ENCODE measurements at regions not wholly inside any gene's neighbourhood (a gene's known extent, or its start where the extent isn't known, plus 50 kb on each side); places are given as distances from the start of the nearest gene placed in this dataset.

GRCh38 chr2:34251578-34251977, 652.5 kb upstream of the FAM98A start:
- POLR2A ChIA-PET = no interaction called here
- peaks cover 8% of the 10 kb centered on the region; the same call in 1 of the 2 replicates for H3K9me3 Mint-ChIP-seq
- no peak overlapping the region for H3K27ac Mint-ChIP-seq
- no peak for TF ChIP-seq ZNF396 (CRISPR knock-in tag; IDR thresholded peaks at IDR 0.05; ENCODE audit: borderline replicate concordance)
- no peak for TF ChIP-seq E2F5 (CRISPR knock-in tag; IDR thresholded peaks at IDR 0.05)
- TF ChIP-seq ZMAT4 (CRISPR knock-in tag; IDR thresholded peaks at IDR 0.05) = no peak
- TF ChIP-seq AFF4 (CRISPR knock-in tag; IDR thresholded peaks at IDR 0.05; ENCODE audit: borderline replicate concordance) = no peak
- no peaks in the 10 kb centered on the region; the same call in 1 of the 2 replicates for H3K27me3 Mint-ChIP-seq (ENCODE audit: low read depth)
- peaks cover 4% of the 10 kb centered on the region for H3K4me1 Mint-ChIP-seq
- no peak for DNase-seq (ENCODE audit: low spot score)
- CTCF ChIA-PET = no interaction called here
- no peaks in the 10 kb centered on the region for H3K36me3 Mint-ChIP-seq
- no peak overlapping the region for H3K4me3 Mint-ChIP-seq
- ATAC-seq = no peak

- CTCF ChIA-PET = no interaction called here
- DNase-seq (ENCODE audit: low spot score) (no peak), ATAC-seq (no peak)
- Mint-ChIP-seq H3K27me3 (ENCODE audit: low read depth) (peaks cover 48% of the 10 kb centered on the region), H3K27ac (no peak overlapping the region), H3K4me1 (peaks cover 14% of the 10 kb centered on the region), H3K4me3 (no peak overlapping the region), H3K9me3 (peaks cover 12% of the 10 kb centered on the region), H3K36me3 (no peaks in the 10 kb centered on the region; the same call in 1 of the 2 replicates)
- POLR2A ChIA-PET = no interaction called here
- TF ChIP-seq E2F1 (CRISPR knock-in tag; IDR thresholded peaks at IDR 0.05) = no peak
- no peak for TF ChIP-seq SMAD4 (CRISPR knock-in tag; IDR thresholded peaks at IDR 0.05)
- no peak for TF ChIP-seq PREB (CRISPR knock-in tag; IDR thresholded peaks at IDR 0.05; ENCODE audit: borderline replicate concordance)
- TF ChIP-seq STAT6 (CRISPR knock-in tag; conservative IDR thresholded peaks at IDR 0.05; ENCODE audit: low read depth) = no peak
- no peak for TF ChIP-seq ERG (CRISPR knock-in tag; IDR thresholded peaks at IDR 0.05)
- TF ChIP-seq FOXK1 (CRISPR knock-in tag; IDR thresholded peaks at IDR 0.05) = no peak
- TF ChIP-seq USF2 (CRISPR knock-in tag; IDR thresholded peaks at IDR 0.05) = no peak
- no peak for TF ChIP-seq TP53 (CRISPR knock-in tag; IDR thresholded peaks at IDR 0.05)
- no peak for TF ChIP-seq CBFB (CRISPR knock-in tag; IDR thresholded peaks at IDR 0.05; ENCODE audit: low read depth)
- no peak for TF ChIP-seq NFATC4 (CRISPR knock-in tag; IDR thresholded peaks at IDR 0.05)
- TF ChIP-seq HMGA2 (CRISPR knock-in tag; IDR thresholded peaks at IDR 0.05) = no peak
- TF ChIP-seq ZNF138 (CRISPR knock-in tag; conservative IDR thresholded peaks at IDR 0.05) = no peak
- no peak for TF ChIP-seq KAT7 (CRISPR knock-in tag; IDR thresholded peaks at IDR 0.05; ENCODE audit: borderline replicate concordance)
- TF ChIP-seq MXD4 (CRISPR knock-in tag; IDR thresholded peaks at IDR 0.05; ENCODE audit: borderline replicate concordance) = no peak
- no peak for TF ChIP-seq OVOL2 (CRISPR knock-in tag; IDR thresholded peaks at IDR 0.05; ENCODE audit: borderline replicate concordance)
These were observed 645.1 kb upstream of the FAM98A start for GRCh38 chr2:34244195-34244594.

Data from WTC11 (cell line).